Lung (tissue), 11 donors: ENCODE measurements at regions not wholly inside any gene's neighbourhood (a gene's known extent, or its start where the extent isn't known, plus 50 kb on each side); places are given as distances from the start of the nearest gene placed in this dataset.

ENCODE experiments used
- ATAC-seq: fragments of 200-7000 bp; cut with Tn5 transposase; one replicate; pipeline ENCODE4 v1.9.1; 2020; ENCODE audit warnings: moderate number of reproducible peaks; ENCODE audit not compliant: insufficient read depth, low FRiP score
- DNase-seq, 3 donors: peaks; one replicate each; pipeline ENCODE4 v3.0.0-alpha.2; 2013 to 2017
- H3K27ac ChIP-seq, 2 donors: one replicate each; pipeline ENCODE4 v1.5.1; 2013; ENCODE audit warnings: mild to moderate bottlenecking in 2 of 2, moderate library complexity in 2 of 2, control low read depth in 1 of 2, inconsistent platforms in 1 of 2, low read depth in 1 of 2, low read length in 1 of 2
- H3K27me3 ChIP-seq, 3 donors: one replicate each; pipeline ENCODE4 v1.5.1; 2013; ENCODE audit warnings: low read length in 2 of 3; ENCODE audit not compliant: control insufficient read depth in 3 of 3, insufficient read depth in 3 of 3
- H3K36me3 ChIP-seq, 4 donors: one replicate each; pipeline ENCODE4 v1.5.1; 2013; ENCODE audit warnings: low read length in 4 of 4, mild to moderate bottlenecking in 1 of 4, moderate library complexity in 1 of 4; ENCODE audit not compliant: control insufficient read depth in 4 of 4, insufficient read depth in 4 of 4
- H3K4me1 ChIP-seq, 5 donors: one replicate each; pipeline ENCODE4 v1.5.1; 2013; ENCODE audit warnings: low read length in 5 of 5, mild to moderate bottlenecking in 2 of 5, moderate library complexity in 1 of 5; ENCODE audit not compliant: control insufficient read depth in 5 of 5, insufficient read depth in 5 of 5
- H3K4me3 ChIP-seq: one replicate; pipeline ENCODE4 v1.5.1; 2013; ENCODE audit warnings: mild to moderate bottlenecking, control low read depth, moderate library complexity
- H3K9ac ChIP-seq, 2 donors: one replicate each; pipeline ENCODE4 v1.5.1; 2013; ENCODE audit warnings: low read length in 2 of 2, control low read depth in 1 of 2; ENCODE audit not compliant: insufficient read depth in 1 of 2
- H3K9me3 ChIP-seq, 4 donors: one replicate each; pipeline ENCODE4 v1.5.1; 2013; ENCODE audit warnings: low read length in 3 of 4, mild to moderate bottlenecking in 1 of 4, moderate library complexity in 1 of 4; ENCODE audit not compliant: control insufficient read depth in 4 of 4, insufficient read depth in 3 of 4
- CTCF ChIP-seq: IDR thresholded peaks from 2 replicates; pipeline ENCODE4 v1.5.1; 2012; ENCODE audit warnings: mild to moderate bottlenecking; ENCODE audit errors: control extremely low read depth, extremely low read depth
- WGBS, 2 donors: extraction: QIAGEN DNeasy Blood & Tissue Kit; methylation state at CpG; one replicate each; pipeline ENCODE4 v1.1.7; 2013; 5-methylcytosine and 5-hydroxymethylcytosine counted together
- donor health status: control.
- donor health status: control.
- donor health status: Bipolar disorder and iron deficiency.
- donor health status: healthy.
- donor health status: DM: yes; HTN: yes; CAD: no.

GRCh38 chr5:58087905-58088304, 372.0 kb downstream of the PLK2 start:
- WGBS, 2 donors, result 68 to 71% methylated on average over 2 of the region's 2 CpGs
- no peak for ATAC-seq
- DNase-seq, result no peak
- no peak for TF ChIP-seq CTCF
- H3K27me3 ChIP-seq, result no peaks in the 10 kb centered on the region
- H3K9ac ChIP-seq, result no peak overlapping the region
- H3K4me3 ChIP-seq, result no peak overlapping the region
- H3K27ac ChIP-seq, result no peak overlapping the region
- H3K9me3 ChIP-seq, result no peaks in the 10 kb centered on the region
- no peaks in the 10 kb centered on the region for H3K36me3 ChIP-seq
- no peaks in the 10 kb centered on the region for H3K4me1 ChIP-seq

GRCh38 chr5:58087123-58087522, 372.8 kb downstream of the PLK2 start:
- Histone ChIP-seq H3K27me3 (no peaks in the 10 kb centered on the region), H3K4me3 (no peak overlapping the region), H3K9ac (no peak overlapping the region), H3K4me1 (peaks cover 0 to 3% (median 0%) of the 10 kb centered on the region in 5 donors), H3K36me3 (no peaks in the 10 kb centered on the region), H3K9me3 (no peaks in the 10 kb centered on the region), H3K27ac (no peak overlapping the region)
- DNase-seq (peak; percentile 40 to 88 (median 71)), ATAC-seq (no peak)
- TF ChIP-seq CTCF, result no peak
- 59 to 88% methylated on average over 1 of the region's 1 CpG for WGBS, 2 donors

- DNase-seq (no peak), ATAC-seq (no peak)
- H3K27ac ChIP-seq, result no peak overlapping the region
- no peak for TF ChIP-seq CTCF
- peaks cover 0 to 3% (median 0%) of the 10 kb centered on the region in 5 donors for H3K4me1 ChIP-seq
- 82 to 90% methylated on average over 4 of the region's 4 CpGs for WGBS, 2 donors
- H3K36me3 ChIP-seq, result no peaks in the 10 kb centered on the region
- no peak overlapping the region for H3K4me3 ChIP-seq
- H3K9ac ChIP-seq, result no peak overlapping the region
- H3K27me3 ChIP-seq, result no peaks in the 10 kb centered on the region
- H3K9me3 ChIP-seq, result no peaks in the 10 kb centered on the region
These were observed 374.1 kb downstream of the PLK2 start for GRCh38 chr5:58085800-58086199.

GRCh38 chr5:58081435-58081834, 378.5 kb downstream of the PLK2 start:
- 72 to 74% methylated on average over 3 of the region's 3 CpGs for WGBS, 2 donors
- no peak overlapping the region for H3K4me3 ChIP-seq
- H3K9ac ChIP-seq, result no peak overlapping the region
- no peaks in the 10 kb centered on the region for H3K9me3 ChIP-seq
- H3K36me3 ChIP-seq, result no peaks in the 10 kb centered on the region
- ATAC-seq (no peak), DNase-seq (no peak)
- no peak for TF ChIP-seq CTCF
- H3K4me1 ChIP-seq, result peaks cover 0 to 13% (median 0%) of the 10 kb centered on the region in 5 donors
- no peak overlapping the region for H3K27ac ChIP-seq
- no peaks in the 10 kb centered on the region for H3K27me3 ChIP-seq
